HG02943 (cell line): ENCODE measurements at regions not wholly inside any gene's neighbourhood (a gene's known extent, or its start where the extent isn't known, plus 50 kb on each side); places are given as distances from the start of the nearest gene placed in this dataset.
"Not testable (repeated sequence)": the region's sequence is repeated elsewhere in the genome, so short reads cannot be mapped to it uniquely, and the experiment has no call there.

ENCODE experiments used
- ATAC-seq: cut with Tn5 transposase; IDR thresholded peaks from one replicate; pipeline ENCODE4 v1.9.1; 2021; ENCODE audit warnings: mild to moderate bottlenecking, low read depth, moderate library complexity; ENCODE audit not compliant: unreplicated experiment

- no peak for ATAC-seq
Measured at GRCh38 chr7:118389629-118390028, 165.1 kb downstream of the ANKRD7 start.

- no peak for ATAC-seq
Measured at GRCh38 chr7:118404211-118404610, 179.7 kb downstream of the ANKRD7 start.

- ATAC-seq, result no peak
Measured at GRCh38 chr7:118418433-118418832, 193.9 kb downstream of the ANKRD7 start.

- ATAC-seq, result no peak
Measured at GRCh38 chr7:118420888-118421287, 196.4 kb downstream of the ANKRD7 start.

GRCh38 chr7:118429141-118429540 is 204.6 kb downstream of the ANKRD7 start:
- no peak for ATAC-seq

- ATAC-seq, result no peak
Measured at GRCh38 chr7:118436663-118437062, 212.2 kb downstream of the ANKRD7 start.

GRCh38 chr7:118449030-118449429 is 224.5 kb downstream of the ANKRD7 start:
- ATAC-seq, result not testable (repeated sequence)

GRCh38 chr7:118449797-118450567 is 225.5 kb downstream of the ANKRD7 start:
- ATAC-seq, result no peak

GRCh38 chr7:118452128-118452527 is 227.6 kb downstream of the ANKRD7 start:
- no peak for ATAC-seq

GRCh38 chr7:118467381-118467780 is 242.9 kb downstream of the ANKRD7 start:
- ATAC-seq, result no peak

- ATAC-seq, result no peak
Measured at GRCh38 chr7:118472581-118472980, 248.1 kb downstream of the ANKRD7 start.

- no peak for ATAC-seq
Measured at GRCh38 chr7:118473271-118473670, 248.8 kb downstream of the ANKRD7 start.

GRCh38 chr7:118476036-118476435 is 251.5 kb downstream of the ANKRD7 start:
- ATAC-seq, result no peak

- no peak for ATAC-seq
Measured at GRCh38 chr7:118477036-118477435, 252.5 kb downstream of the ANKRD7 start.

- ATAC-seq, result no peak
Measured at GRCh38 chr7:118478236-118478635, 253.7 kb downstream of the ANKRD7 start.

- ATAC-seq, result no peak
Measured at GRCh38 chr7:118478931-118479330, 254.4 kb downstream of the ANKRD7 start.

- no peak for ATAC-seq
Measured at GRCh38 chr7:118492466-118492865, 268.0 kb downstream of the ANKRD7 start.

GRCh38 chr7:118496138-118496644 is 271.7 kb downstream of the ANKRD7 start:
- ATAC-seq, result no peak

- ATAC-seq, result no peak
Measured at GRCh38 chr7:118502235-118502634, 277.7 kb downstream of the ANKRD7 start.

- ATAC-seq, result no peak
Measured at GRCh38 chr7:118511146-118511545, 286.6 kb downstream of the ANKRD7 start.

- no peak for ATAC-seq
Measured at GRCh38 chr7:118517275-118517674, 292.8 kb downstream of the ANKRD7 start.

- ATAC-seq, result no peak
Measured at GRCh38 chr7:118525020-118525419, 300.5 kb downstream of the ANKRD7 start.
